ENCODE measurements at regions not wholly inside any gene's neighbourhood (a gene's known extent, or its start where the extent isn't known, plus 50 kb on each side); places are given as distances from the start of the nearest gene placed in this dataset.
"Not testable (repeated sequence)": the region's sequence is repeated elsewhere in the genome, so short reads cannot be mapped to it uniquely, and the experiment has no call there.

GRCh38 chr20:52049001-52049731 is 142.4 kb downstream of the ZFP64 start:
- DNase-seq, result no peak

DNA sequence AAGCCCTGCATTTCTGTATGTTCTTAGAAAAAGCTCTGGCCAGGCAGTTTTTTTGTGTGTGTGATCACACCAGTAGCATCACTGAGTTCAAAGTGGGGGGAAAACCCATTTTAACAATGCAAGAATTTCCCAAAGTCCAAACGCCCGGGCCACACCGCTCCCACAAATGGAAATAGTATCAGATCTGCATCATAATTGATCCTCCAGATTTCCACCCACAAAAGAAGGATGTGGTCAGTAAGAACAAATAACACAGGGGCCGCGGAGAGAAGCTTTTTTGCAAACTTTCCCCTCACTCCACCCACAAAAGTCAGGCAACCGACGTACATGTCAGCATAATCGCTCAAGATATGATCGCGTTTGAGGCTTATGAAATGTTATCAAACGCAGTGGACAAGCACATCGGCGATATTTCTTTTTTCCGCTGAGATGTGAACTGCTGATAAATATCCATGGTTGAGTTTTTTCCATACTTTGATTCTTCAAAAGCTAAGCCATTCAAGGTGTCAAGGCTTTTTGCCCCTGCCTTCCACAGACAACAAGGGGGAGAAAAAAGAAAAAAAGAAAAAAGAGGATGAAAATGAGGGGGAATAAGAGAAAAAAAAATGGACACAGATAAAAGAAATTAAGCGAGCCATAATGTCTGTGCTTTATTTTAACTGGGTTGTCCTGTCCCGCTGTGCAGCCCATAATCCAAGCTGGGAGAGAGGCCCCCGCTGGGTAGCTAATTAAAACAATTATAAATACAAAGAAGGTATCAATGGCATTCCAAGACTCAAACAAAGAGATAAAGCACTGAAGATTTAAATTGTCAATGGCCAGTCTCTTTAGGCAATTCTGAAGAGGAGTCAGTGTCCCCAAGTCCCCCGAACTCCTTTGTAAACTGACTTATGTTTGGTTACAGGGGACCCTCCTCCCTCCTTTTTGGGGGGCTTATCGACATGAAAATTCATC is 143.5 kb downstream of the ZFP64 start:
- no peak for DNase-seq

DNA sequence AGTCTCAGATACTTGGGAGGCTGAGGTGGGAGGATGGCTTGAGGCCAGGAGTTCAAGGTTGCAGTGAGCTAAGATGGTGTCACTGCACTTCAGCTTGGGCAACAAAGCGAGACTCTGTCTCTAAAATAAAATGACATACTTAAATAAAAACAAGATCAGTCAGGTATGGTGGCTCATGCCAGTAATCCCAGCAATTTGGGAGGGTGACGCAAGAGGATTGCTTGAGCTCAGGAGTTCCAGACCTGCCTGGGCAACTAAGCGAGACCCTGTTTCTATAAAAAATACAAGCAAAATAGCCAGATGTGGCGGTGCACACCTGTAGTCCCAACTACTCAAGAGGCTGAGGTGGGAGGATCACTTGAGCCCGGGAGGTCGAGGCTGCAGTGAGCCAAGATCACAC is 149.6 kb downstream of the ZFP64 start:
- no peak for DNase-seq

GRCh38 chr20:52039790-52040189 is 151.8 kb downstream of the ZFP64 start:
- no peak for DNase-seq

- not testable (repeated sequence) for DNase-seq
Observed at GRCh38 chr20:52038632-52039031, 152.9 kb downstream of the ZFP64 start.

GRCh38 chr20:52037370-52037769 is 154.2 kb downstream of the ZFP64 start:
- DNase-seq, result no peak

GRCh38 chr20:52035977-52036376 is 155.6 kb downstream of the ZFP64 start:
- DNase-seq, result no peak

DNA sequence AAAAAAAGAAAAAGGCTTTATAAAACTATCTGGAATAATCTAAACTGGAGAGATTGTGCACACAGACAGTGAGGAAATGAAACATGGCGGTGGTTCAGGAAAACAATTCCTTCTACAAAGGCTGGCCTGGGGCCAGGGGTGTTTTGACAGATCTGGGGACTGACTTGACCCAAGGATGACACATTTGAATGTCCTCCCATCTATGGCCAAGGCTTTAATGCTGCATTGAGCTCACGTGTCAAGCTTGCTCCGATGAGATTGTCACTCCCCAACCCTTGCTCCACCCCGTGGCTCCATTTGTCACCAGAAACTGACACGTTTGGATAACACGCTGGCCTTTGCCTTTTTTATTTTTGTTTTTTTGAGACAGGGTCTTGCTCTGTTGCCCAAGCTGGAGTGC is 156.1 kb downstream of the ZFP64 start:
- no peak for DNase-seq

DNA sequence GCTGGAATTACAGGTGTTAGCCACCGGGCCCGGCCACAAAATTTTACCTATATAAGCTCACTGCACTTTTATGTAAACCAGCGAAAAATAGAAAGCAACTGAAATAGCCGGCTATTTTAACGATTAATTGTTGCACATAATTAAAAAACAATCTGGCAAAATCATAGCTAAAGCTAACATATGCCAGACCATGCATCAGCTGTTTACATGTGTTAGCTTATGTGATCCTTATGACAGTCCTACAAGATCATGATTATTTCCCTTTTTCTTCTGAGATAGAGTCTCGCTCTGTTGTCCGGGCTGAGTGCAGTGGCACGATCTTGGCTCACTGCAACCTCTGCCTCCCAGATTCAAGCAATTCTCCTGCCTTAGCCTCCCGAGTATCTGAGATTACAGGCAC is 157.0 kb downstream of the ZFP64 start:
- no peak for DNase-seq

DNA sequence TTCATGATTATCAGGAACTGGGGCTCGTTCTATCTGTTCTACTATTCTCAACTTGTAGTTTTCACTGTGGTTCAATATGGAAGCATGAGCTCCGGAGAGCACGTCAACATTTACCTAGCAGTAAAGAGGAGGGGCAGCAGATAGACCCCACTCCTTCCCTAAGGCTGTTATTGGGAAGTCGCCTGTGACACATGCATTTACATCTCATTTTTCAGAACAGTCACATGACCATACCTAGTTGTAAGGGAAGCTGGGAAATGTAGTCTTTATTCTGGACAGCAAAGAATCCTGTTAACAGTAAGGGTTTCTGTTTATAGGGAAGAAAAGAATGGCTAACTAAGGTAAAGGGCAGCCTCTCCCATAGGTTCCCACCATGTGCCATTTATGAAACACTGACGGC is 158.3 kb downstream of the ZFP64 start:
- DNase-seq, result no peak

- DNase-seq, result not testable (repeated sequence)
Observed at GRCh38 chr20:52032304-52032683, 159.3 kb downstream of the ZFP64 start.

DNA sequence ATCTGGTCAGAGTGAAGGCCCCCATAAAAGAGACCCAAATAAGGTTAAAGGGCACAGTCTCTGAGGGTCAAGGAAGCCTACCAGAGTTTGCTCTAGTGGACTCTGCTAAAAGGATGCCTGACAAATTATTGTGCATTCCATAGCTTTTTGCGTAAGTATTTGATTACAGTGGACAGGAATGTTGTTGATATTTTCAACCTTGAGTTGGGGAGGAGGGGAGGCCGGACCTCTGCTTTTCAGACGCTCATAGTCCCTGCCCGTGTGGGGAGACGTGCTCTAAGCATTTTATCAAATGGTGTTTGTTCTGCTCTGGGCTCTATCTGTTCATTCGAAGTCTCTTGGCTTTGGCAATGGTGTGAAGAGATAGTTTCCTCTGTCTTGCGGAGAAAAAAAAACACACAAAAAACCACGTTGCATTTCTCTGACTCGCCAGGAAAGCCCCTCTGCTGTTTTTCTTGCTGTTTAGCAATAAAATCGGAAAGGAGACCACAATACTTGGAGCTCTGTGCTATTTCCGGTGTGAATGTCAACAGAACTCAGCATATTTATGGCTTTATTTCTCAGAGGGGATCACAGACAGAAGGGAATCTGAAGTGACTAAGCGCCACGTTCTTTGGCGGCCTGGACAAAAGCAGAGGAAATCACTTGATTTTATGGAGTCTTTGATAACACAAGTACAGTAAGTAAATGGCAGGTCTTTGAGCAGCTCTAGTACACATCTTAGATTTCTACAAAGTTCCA is 159.8 kb downstream of the ZFP64 start:
- DNase-seq, result no peak

- no peak for DNase-seq
Observed at GRCh38 chr20:52031206-52031562, 160.4 kb downstream of the ZFP64 start.

- not testable (repeated sequence) for DNase-seq
Observed at GRCh38 chr20:52029129-52029528, 162.4 kb downstream of the ZFP64 start.

DNA sequence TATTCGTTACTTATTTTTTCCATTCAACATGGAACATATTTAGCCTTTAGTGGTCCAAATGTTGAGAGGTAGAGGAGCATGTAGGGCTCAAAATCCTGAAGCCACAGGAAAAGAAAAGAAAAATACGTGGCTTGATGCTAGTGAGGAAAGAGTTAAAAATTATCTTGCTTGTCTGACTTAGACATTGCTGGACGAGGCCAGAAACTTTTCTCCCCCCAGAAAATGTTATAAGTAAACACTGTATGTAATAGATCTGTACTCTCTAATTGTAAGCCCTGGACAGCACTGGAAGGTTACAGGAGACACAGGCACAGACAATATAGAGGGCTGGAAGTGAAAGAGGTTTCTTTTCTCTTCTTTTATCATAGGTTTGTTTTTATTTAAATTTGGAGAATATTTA is 165.6 kb downstream of the ZFP64 start:
- DNase-seq, result no peak

DNA sequence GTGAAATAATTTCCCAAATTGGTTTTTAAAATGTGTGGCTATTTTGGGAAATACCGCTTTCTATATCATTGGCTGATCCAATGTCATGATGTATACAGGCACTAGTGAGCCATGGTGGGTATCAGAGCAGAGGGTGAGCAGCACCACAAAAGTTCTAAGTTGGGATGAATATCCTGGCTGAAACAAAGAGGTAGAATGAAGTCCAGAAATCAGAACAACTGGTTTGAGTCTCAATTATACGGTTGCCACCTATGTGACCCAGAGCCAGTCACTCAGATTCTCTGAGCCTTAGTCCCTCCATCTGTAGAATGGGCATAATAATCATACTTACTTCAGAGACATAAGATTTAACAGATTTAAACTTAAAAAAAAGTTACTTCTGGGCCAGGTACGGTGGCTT is 172.3 kb downstream of the ZFP64 start:
- DNase-seq, result no peak

GRCh38 chr20:52017669-52018317 is 173.8 kb downstream of the ZFP64 start:
- DNase-seq, result no peak

DNA sequence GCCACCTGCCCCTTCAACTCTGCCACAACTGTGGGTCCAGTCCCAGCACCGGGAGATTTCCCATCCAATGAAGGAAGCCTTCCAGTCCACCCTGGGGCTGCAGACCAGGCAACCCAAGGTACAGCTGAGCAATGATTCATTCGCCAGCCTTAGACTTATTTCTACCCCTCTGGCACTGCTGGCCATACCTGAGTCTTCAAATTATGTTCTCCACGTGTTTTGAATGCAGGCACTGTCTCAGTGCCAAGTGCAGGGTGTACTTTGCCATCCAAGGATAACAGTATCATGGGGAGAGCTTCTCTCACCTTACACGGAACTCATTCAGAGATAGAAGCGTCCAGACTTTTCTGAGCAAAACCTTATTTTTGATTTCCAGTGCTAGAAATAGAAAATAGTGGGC is 175.6 kb downstream of the ZFP64 start:
- no peak for DNase-seq

DNA sequence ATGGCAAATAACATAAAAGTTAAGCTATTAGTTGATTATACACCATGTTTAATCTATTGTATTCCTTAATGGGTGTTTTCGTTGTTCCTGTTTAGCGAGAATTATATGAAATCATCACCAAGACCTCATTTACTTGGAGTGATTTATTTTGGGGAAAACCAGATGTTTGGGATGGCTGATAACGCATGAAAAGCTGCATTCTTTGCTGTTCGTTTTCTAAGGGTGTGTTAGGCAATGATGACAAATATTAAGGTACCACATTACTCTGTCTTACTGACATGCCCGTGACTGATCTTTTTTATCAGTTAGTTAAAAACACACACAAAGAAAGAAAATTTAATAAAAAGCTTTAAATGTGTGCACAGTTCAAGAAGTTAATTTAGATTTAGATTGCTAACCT is 176.4 kb downstream of the ZFP64 start:
- no peak for DNase-seq

- DNase-seq, result no peak
Observed at GRCh38 chr20:52012079-52012478, 179.5 kb downstream of the ZFP64 start.

GRCh38 chr20:52011093-52011492 is 180.5 kb downstream of the ZFP64 start:
- DNase-seq, result no peak

GRCh38 chr20:52010541-52010940 is 181.0 kb downstream of the ZFP64 start:
- DNase-seq, result no peak

GRCh38 chr20:52008874-52009273 is 182.7 kb downstream of the ZFP64 start:
- no peak for DNase-seq
